ENCODE measurements at regions not wholly inside any gene's neighbourhood (a gene's known extent, or its start where the extent isn't known, plus 50 kb on each side); places are given as distances from the start of the nearest gene placed in this dataset.

GRCh38 chr5:110050640-110051345 lies 361.1 kb downstream of the MAN2A1 start:
- peak overlapping the region in 1 of 3 donors; percentile 10 for H3K27ac ChIP-seq
- intact Hi-C loops (cut with DNase I), result no loop called here
- DNase-seq (no peak), ATAC-seq (peak; percentile 34 to 61 (median 44))
- WGBS (ENCODE audit: insufficient coverage, low coverage, low lambda C conversion rate, missing lambda C conversion rate), result 66% methylated on average over 5 of the region's 5 CpGs
- H3K36me3 ChIP-seq, result no peaks in the 10 kb centered on the region
- H3K27me3 ChIP-seq, result no peaks in the 10 kb centered on the region
- peaks cover 0 to 23% (median 3%) of the 10 kb centered on the region in 4 donors for H3K4me1 ChIP-seq
- no peak overlapping the region for H3K4me3 ChIP-seq
- TF ChIP-seq CTCF (IDR thresholded peaks at IDR 0.05) (no peak), POLR2A (IDR thresholded peaks at IDR 0.05) (no peak)
- no peaks in the 10 kb centered on the region for H3K9me3 ChIP-seq

GRCh38 chr5:110053205-110053604 lies 363.5 kb downstream of the MAN2A1 start:
- Histone ChIP-seq H3K27me3 (no peaks in the 10 kb centered on the region), H3K4me3 (no peak overlapping the region), H3K4me1 (peaks cover 0 to 23% (median 3%) of the 10 kb centered on the region in 4 donors), H3K9me3 (no peaks in the 10 kb centered on the region), H3K36me3 (no peaks in the 10 kb centered on the region), H3K27ac (no peak overlapping the region)
- DNase-seq (no peak), ATAC-seq (peak; percentile 51 to 77 (median 64))
- 91% methylated on average over 1 of the region's 1 CpG for WGBS (ENCODE audit: insufficient coverage, low coverage, low lambda C conversion rate, missing lambda C conversion rate)
- intact Hi-C loops (cut with DNase I), result no loop called here
- TF ChIP-seq CTCF (IDR thresholded peaks at IDR 0.05), result no peak
- TF ChIP-seq POLR2A (IDR thresholded peaks at IDR 0.05), result no peak

GRCh38 chr5:110053824-110054223 lies 364.1 kb downstream of the MAN2A1 start:
- no peak for DNase-seq
- ATAC-seq, result no peak
- peaks cover 0 to 23% (median 3%) of the 10 kb centered on the region in 4 donors for H3K4me1 ChIP-seq
- H3K4me3 ChIP-seq, result no peak overlapping the region
- intact Hi-C loops (cut with DNase I), result no loop called here
- TF ChIP-seq CTCF (IDR thresholded peaks at IDR 0.05), result no peak
- TF ChIP-seq POLR2A (IDR thresholded peaks at IDR 0.05), result no peak
- no peaks in the 10 kb centered on the region for H3K9me3 ChIP-seq
- no peaks in the 10 kb centered on the region for H3K36me3 ChIP-seq
- no peaks in the 10 kb centered on the region for H3K27me3 ChIP-seq
- no peak overlapping the region for H3K27ac ChIP-seq

- Histone ChIP-seq H3K27me3 (no peaks in the 10 kb centered on the region), H3K4me1 (peaks cover 0 to 23% (median 3%) of the 10 kb centered on the region in 4 donors), H3K36me3 (no peaks in the 10 kb centered on the region), H3K27ac (no peak overlapping the region), H3K9me3 (no peaks in the 10 kb centered on the region), H3K4me3 (no peak overlapping the region)
- WGBS (ENCODE audit: insufficient coverage, low coverage, low lambda C conversion rate, missing lambda C conversion rate), result 50% methylated on average over 2 of the region's 2 CpGs
- DNase-seq (no peak), ATAC-seq (no peak)
- intact Hi-C loops (cut with DNase I), result no loop called here
- TF ChIP-seq CTCF (IDR thresholded peaks at IDR 0.05) (no peak), POLR2A (IDR thresholded peaks at IDR 0.05) (no peak)
These were observed 364.5 kb downstream of the MAN2A1 start for GRCh38 chr5:110054240-110054639.
